ENCODE measurements at regions not wholly inside any gene's neighbourhood (a gene's known extent, or its start where the extent isn't known, plus 50 kb on each side); places are given as distances from the start of the nearest gene placed in this dataset.

GRCh38 chr11:96969251-96969650 lies 579.4 kb downstream of the JRKL start:
- DNase-seq = no peak
- no peaks in the 10 kb centered on the region for H3K36me3 ChIP-seq (replicated peaks)
- H3K27me3 ChIP-seq (replicated peaks) = no peaks in the 10 kb centered on the region
- TF ChIP-seq CTCF (IDR thresholded peaks at IDR 0.05; ENCODE audit: low read depth, low read length, missing control alignments) = no peak
- H3K4me3 ChIP-seq (ENCODE audit: low read depth, low read length) = no peak overlapping the region
- in situ Hi-C loops (cut with HindIII; ENCODE audit: low pct_ligation_motif_present, low sequenced_read_pairs) = no loop called here
- H3K27ac ChIP-seq = no peak overlapping the region

- no peak overlapping the region for H3K4me3 ChIP-seq (ENCODE audit: low read depth, low read length)
- no peak overlapping the region for H3K27ac ChIP-seq
- no peak for TF ChIP-seq CTCF (IDR thresholded peaks at IDR 0.05; ENCODE audit: low read depth, low read length, missing control alignments)
- H3K27me3 ChIP-seq (replicated peaks) = no peaks in the 10 kb centered on the region
- DNase-seq = no peak
- no peaks in the 10 kb centered on the region for H3K36me3 ChIP-seq (replicated peaks)
- in situ Hi-C loops (cut with HindIII; ENCODE audit: low pct_ligation_motif_present, low sequenced_read_pairs) = no loop called here
Observed at GRCh38 chr11:96978751-96979150, 588.9 kb downstream of the JRKL start.

GRCh38 chr11:96986516-96986915 lies 596.7 kb downstream of the JRKL start:
- H3K36me3 ChIP-seq (replicated peaks) = no peaks in the 10 kb centered on the region
- H3K27me3 ChIP-seq (replicated peaks) = no peaks in the 10 kb centered on the region
- H3K4me3 ChIP-seq (ENCODE audit: low read depth, low read length) = no peak overlapping the region
- no peak for TF ChIP-seq CTCF (IDR thresholded peaks at IDR 0.05; ENCODE audit: low read depth, low read length, missing control alignments)
- no peak for DNase-seq
- in situ Hi-C loops (cut with HindIII; ENCODE audit: low pct_ligation_motif_present, low sequenced_read_pairs) = no loop called here
- no peak overlapping the region for H3K27ac ChIP-seq

GRCh38 chr11:96990914-96991313 lies 601.1 kb downstream of the JRKL start:
- Histone ChIP-seq H3K27ac (no peak overlapping the region), H3K4me3 (ENCODE audit: low read depth, low read length) (no peak overlapping the region), H3K36me3 (replicated peaks) (no peaks in the 10 kb centered on the region), H3K27me3 (replicated peaks) (no peaks in the 10 kb centered on the region)
- no peak for TF ChIP-seq CTCF (IDR thresholded peaks at IDR 0.05; ENCODE audit: low read depth, low read length, missing control alignments)
- no peak for DNase-seq
- in situ Hi-C loops (cut with HindIII; ENCODE audit: low pct_ligation_motif_present, low sequenced_read_pairs) = no loop called here

GRCh38 chr11:97000481-97000880 lies 610.7 kb downstream of the JRKL start:
- Histone ChIP-seq H3K27ac (no peak overlapping the region), H3K4me3 (ENCODE audit: low read depth, low read length) (no peak overlapping the region), H3K27me3 (replicated peaks) (no peaks in the 10 kb centered on the region), H3K36me3 (replicated peaks) (no peaks in the 10 kb centered on the region)
- in situ Hi-C loops (cut with HindIII; ENCODE audit: low pct_ligation_motif_present, low sequenced_read_pairs) = no loop called here
- no peak for DNase-seq
- no peak for TF ChIP-seq CTCF (IDR thresholded peaks at IDR 0.05; ENCODE audit: low read depth, low read length, missing control alignments)

GRCh38 chr11:97007283-97007682 lies 617.5 kb downstream of the JRKL start:
- no peak for DNase-seq
- Histone ChIP-seq H3K36me3 (replicated peaks) (no peaks in the 10 kb centered on the region), H3K27me3 (replicated peaks) (no peaks in the 10 kb centered on the region), H3K27ac (no peak overlapping the region), H3K4me3 (ENCODE audit: low read depth, low read length) (no peak overlapping the region)
- TF ChIP-seq CTCF (IDR thresholded peaks at IDR 0.05; ENCODE audit: low read depth, low read length, missing control alignments) = no peak
- in situ Hi-C loops (cut with HindIII; ENCODE audit: low pct_ligation_motif_present, low sequenced_read_pairs) = no loop called here

Data from brain microvascular endothelial cell (primary cell).